IMR-90 (cell line): ENCODE measurements at regions not wholly inside any gene's neighbourhood (a gene's known extent, or its start where the extent isn't known, plus 50 kb on each side); places are given as distances from the start of the nearest gene placed in this dataset.

Experiments used
- ATAC-seq: fragments of 200-7000 bp; cut with Tn5 transposase; 2 replicates; pipeline ENCODE4 v1.9.1; 2020; ENCODE audit warnings: low read depth, mild to moderate bottlenecking, moderate library complexity
- BruUV-seq: library from RNA; stranded (reverse); fragments of 400-500 nt; replicated peaks from 2 replicates; lab custom pipeline; 2021; lab: Mats Ljungman, UMichigan
- CTCF ChIA-PET: fragments of 300-600 bp; formaldehyde crosslinking; extraction: SDS; loops from one replicate; lab custom pipeline; 2021; ENCODE audit warnings: antibody characterized with exemption; lab: Yijun Ruan, JAX
- POLR2A ChIA-PET: fragments of 300-600 bp; sonication (Branson Sonifier 250); formaldehyde crosslinking; loops from one replicate; lab custom pipeline; 2022; ENCODE audit warnings: antibody characterized with exemption; ENCODE audit not compliant: unreplicated experiment; lab: Charles Lee
- DNase-seq: peaks from one replicate; pipeline ENCODE4 v3.0.0; 2013
- H2AFZ ChIP-seq: replicated peaks from 2 replicates; pipeline ENCODE3; 2013; ENCODE audit warnings: low read length, mild to moderate bottlenecking; ENCODE audit not compliant: poor library complexity
- H2AK5ac ChIP-seq: 2 replicates; pipeline ENCODE4 v1.6.1; 2013; ENCODE audit warnings: low read depth, low read length, inconsistent platforms
- H2AK9ac ChIP-seq: replicated peaks from 2 replicates; pipeline ENCODE3; 2013; ENCODE audit warnings: mild to moderate bottlenecking, low read depth, low read length, moderate library complexity; ENCODE audit not compliant: poor library complexity
- H2BK120ac ChIP-seq: 2 replicates; pipeline ENCODE4 v1.6.1; 2013; ENCODE audit warnings: low read depth, low read length, inconsistent platforms
- H2BK15ac ChIP-seq: 3 replicates; pipeline ENCODE4 v1.6.1; 2013; ENCODE audit warnings: low read depth, low read length, inconsistent platforms
- H2BK20ac ChIP-seq: 2 replicates; pipeline ENCODE4 v1.6.1; 2013; ENCODE audit warnings: low read depth, mild to moderate bottlenecking, inconsistent platforms, low read length, moderate library complexity
- H2BK5ac ChIP-seq: 2 replicates; pipeline ENCODE4 v1.6.1; 2013; ENCODE audit warnings: mild to moderate bottlenecking, low read depth, low read length, inconsistent platforms; ENCODE audit not compliant: poor library complexity, severe bottlenecking
- H3K14ac ChIP-seq: replicated peaks from 2 replicates; pipeline ENCODE4 v1.6.1; 2013; ENCODE audit warnings: low read depth, low read length, inconsistent platforms
- H3K18ac ChIP-seq: 2 replicates; pipeline ENCODE4 v1.6.1; 2013; ENCODE audit warnings: low read depth, low read length, control low read depth
- H3K23ac ChIP-seq: 2 replicates; pipeline ENCODE4 v1.6.1; 2013; ENCODE audit warnings: low read depth, low read length, inconsistent platforms
- H3K27ac ChIP-seq: 2 replicates; pipeline ENCODE4 v1.5.1; 2013; ENCODE audit warnings: mild to moderate bottlenecking, control low read depth, low read length; ENCODE audit not compliant: insufficient read depth
- H3K27me3 ChIP-seq: 2 replicates; pipeline ENCODE4 v1.6.1; 2013; ENCODE audit warnings: low read length; ENCODE audit not compliant: control insufficient read depth, insufficient read depth
- H3K36me3 ChIP-seq: 2 replicates; pipeline ENCODE4 v1.6.1; 2013; ENCODE audit warnings: low read length, mixed read lengths; ENCODE audit not compliant: control insufficient read depth, insufficient read depth
- H3K4ac ChIP-seq: 2 replicates; pipeline ENCODE4 v1.6.1; 2013; ENCODE audit warnings: low read depth, low read length, inconsistent platforms
- H3K4me1 ChIP-seq: 2 replicates; pipeline ENCODE4 v1.6.1; 2013; ENCODE audit warnings: low read length, mixed read lengths; ENCODE audit not compliant: control insufficient read depth, insufficient read depth
- H3K4me2 ChIP-seq: 2 replicates; pipeline ENCODE4 v1.6.1; 2013; ENCODE audit warnings: low read depth, mild to moderate bottlenecking, control low read depth, low read length, moderate library complexity
- H3K4me3 ChIP-seq: 2 replicates; pipeline ENCODE4 v1.5.1; 2013; ENCODE audit warnings: low read depth, mild to moderate bottlenecking, control low read depth, low read length, moderate library complexity; ENCODE audit not compliant: insufficient read depth
- H3K56ac ChIP-seq: 2 replicates; pipeline ENCODE4 v1.6.1; 2013; ENCODE audit warnings: low read length, inconsistent platforms; ENCODE audit not compliant: insufficient read depth; ENCODE audit errors: extremely low read depth
- H3K79me1 ChIP-seq, 2 experiments: 2 replicates each; pipeline ENCODE4 v1.6.1; 2013; ENCODE audit warnings: low read length in 2 of 2, inconsistent platforms in 1 of 2, low read depth in 1 of 2
- H3K9ac ChIP-seq: 2 replicates; pipeline ENCODE4 v1.6.1; 2013; ENCODE audit warnings: low read depth, low read length, control low read depth
- H3K9me1 ChIP-seq: 2 replicates; pipeline ENCODE4 v1.6.1; 2013; ENCODE audit warnings: low read length, inconsistent platforms; ENCODE audit not compliant: insufficient read depth
- H3K9me3 ChIP-seq: 2 replicates; pipeline ENCODE4 v1.6.1; 2013; ENCODE audit warnings: low read length; ENCODE audit not compliant: control insufficient read depth, insufficient read depth
- H4K20me1 ChIP-seq: 2 replicates; pipeline ENCODE4 v1.6.1; 2013; ENCODE audit warnings: low read length, inconsistent platforms; ENCODE audit not compliant: insufficient read depth
- H4K5ac ChIP-seq: 2 replicates; pipeline ENCODE4 v1.6.1; 2013; ENCODE audit warnings: mild to moderate bottlenecking, low read depth, low read length, control low read depth
- H4K8ac ChIP-seq, 2 experiments: 2 replicates each; pipeline ENCODE4 v1.6.1; 2013; ENCODE audit warnings: low read depth in 2 of 2, low read length in 2 of 2, control low read depth in 1 of 2, inconsistent platforms in 1 of 2
- H4K91ac ChIP-seq: 2 replicates; pipeline ENCODE4 v1.6.1; 2013; ENCODE audit warnings: low read depth, low read length, inconsistent platforms; ENCODE audit not compliant: insufficient read depth
- BHLHE40 ChIP-seq: fragments of 150-350 bp; IDR thresholded peaks from 2 replicates; pipeline ENCODE4 v1.6.1; 2016; ENCODE audit warnings: mild to moderate bottlenecking, low read depth, low read length
- CEBPB ChIP-seq: IDR thresholded peaks from 2 replicates; pipeline ENCODE4 v1.6.1; 2012; ENCODE audit warnings: low read depth, low read length, improper control_type of control experiment
- FOS ChIP-seq: fragments of 150-350 bp; IDR thresholded peaks from 2 replicates; pipeline ENCODE4 v1.6.1; 2016; ENCODE audit warnings: low read depth, low read length
- MAFK ChIP-seq: IDR thresholded peaks from 2 replicates; pipeline ENCODE4 v1.6.1; 2012; ENCODE audit warnings: low read depth, low read length, improper control_type of control experiment
- RAD21 ChIP-seq: IDR thresholded peaks from 2 replicates; pipeline ENCODE4 v1.6.1; 2012; ENCODE audit warnings: low read length, improper control_type of control experiment
- RFX5 ChIP-seq: IDR thresholded peaks from 2 replicates; pipeline ENCODE4 v1.8.0; 2012; ENCODE audit warnings: low read depth, mild to moderate bottlenecking, low read length, moderate library complexity
- SMC3 ChIP-seq: fragments of 150-350 bp; IDR thresholded peaks from 2 replicates; pipeline ENCODE4 v1.6.1; 2016; ENCODE audit warnings: low read depth, mild to moderate bottlenecking, antibody characterized with exemption, low read length, moderate library complexity
- WGBS, 2 experiments: methylation state at CpG; one replicate each; pipeline versions ENCODE4 v1.1.5 to v1.1.7; 2013; ENCODE audit warnings: missing lambda C conversion rate in 2 of 2; ENCODE audit not compliant: insufficient read length in 1 of 2; ENCODE audit errors: extremely low coverage in 2 of 2; 5-methylcytosine and 5-hydroxymethylcytosine counted together
- dilution Hi-C: fragments of 300-500 bp; cut with HindIII; formaldehyde crosslinking; loops from one replicate; pipeline ENCODE4 v1.14.3; 2018; ENCODE audit warnings: low sequenced_read_pairs; ENCODE audit not compliant: unreplicated experiment
- in situ Hi-C: fragments of 300-500 bp; cut with MboI; formaldehyde crosslinking; loops from 3 replicates; pipeline ENCODE4 v1.14.3; 2019; ENCODE audit warnings: low sequenced_read_pairs, inconsistent platforms, mixed read lengths
- intact Hi-C: fragments of 100-400 bp; cut with micrococcal nuclease; formaldehyde crosslinking; loops from 2 replicates; pipeline ENCODE4 v1.10.0; 2022

GRCh38 chr13:111906306-111906705 is 160.6 kb upstream of the SOX1 start:
- H3K23ac ChIP-seq: no peak overlapping the region

More at GRCh38 chr13:111906306-111906705, 160.6 kb upstream of the SOX1 start:
- no peak overlapping the region for H3K4me3 ChIP-seq
- no peak overlapping the region for H2BK20ac ChIP-seq
- H3K9me3 ChIP-seq: peaks cover 60% of the 10 kb centered on the region
- no peak overlapping the region for H3K4me2 ChIP-seq
- dilution Hi-C loops: no loop called here
- no peak for TF ChIP-seq RFX5
- TF ChIP-seq MAFK: no peak
- TF ChIP-seq SMC3: no peak
- no peak for TF ChIP-seq RAD21
- no peak for TF ChIP-seq FOS
- TF ChIP-seq CEBPB: no peak
- TF ChIP-seq BHLHE40: no peak
- intact Hi-C loops: no loop called here
- H2BK15ac ChIP-seq: no peak overlapping the region
- in situ Hi-C loops: no loop called here
- no peak overlapping the region for H3K27ac ChIP-seq
- no peaks in the 10 kb centered on the region for H3K36me3 ChIP-seq
- H4K91ac ChIP-seq: no peak overlapping the region
- no peaks in the 10 kb centered on the region for H3K9me1 ChIP-seq
- H3K79me1 ChIP-seq: no peaks in the 10 kb centered on the region
- no peaks in the 10 kb centered on the region for H3K4me1 ChIP-seq
- H3K4ac ChIP-seq: no peak overlapping the region
- no CpG with 5 or more reads among the region's 8 CpGs for WGBS, 2 experiments
- no peak overlapping the region for H4K5ac ChIP-seq
- no peak overlapping the region for H2AK5ac ChIP-seq
- H4K20me1 ChIP-seq: no peaks in the 10 kb centered on the region
- H2AK9ac ChIP-seq: no peak overlapping the region
- CTCF ChIA-PET: no interaction called here
- H2BK5ac ChIP-seq: no peak overlapping the region
- H4K8ac ChIP-seq: no peak overlapping the region
- no peaks in the 10 kb centered on the region for H3K27me3 ChIP-seq
- H3K56ac ChIP-seq: no peak overlapping the region
- no peak for DNase-seq
- H3K18ac ChIP-seq: no peak overlapping the region
- ATAC-seq: no peak
- BruUV-seq: no TSS peak
- POLR2A ChIA-PET: no interaction called here
- H2AFZ ChIP-seq: no peak overlapping the region
- H3K14ac ChIP-seq: no peak overlapping the region
- H3K9ac ChIP-seq: no peak overlapping the region
- no peak overlapping the region for H2BK120ac ChIP-seq
